ENCODE measurements at regions not wholly inside any gene's neighbourhood (a gene's known extent, or its start where the extent isn't known, plus 50 kb on each side); places are given as distances from the start of the nearest gene placed in this dataset.

DNA sequence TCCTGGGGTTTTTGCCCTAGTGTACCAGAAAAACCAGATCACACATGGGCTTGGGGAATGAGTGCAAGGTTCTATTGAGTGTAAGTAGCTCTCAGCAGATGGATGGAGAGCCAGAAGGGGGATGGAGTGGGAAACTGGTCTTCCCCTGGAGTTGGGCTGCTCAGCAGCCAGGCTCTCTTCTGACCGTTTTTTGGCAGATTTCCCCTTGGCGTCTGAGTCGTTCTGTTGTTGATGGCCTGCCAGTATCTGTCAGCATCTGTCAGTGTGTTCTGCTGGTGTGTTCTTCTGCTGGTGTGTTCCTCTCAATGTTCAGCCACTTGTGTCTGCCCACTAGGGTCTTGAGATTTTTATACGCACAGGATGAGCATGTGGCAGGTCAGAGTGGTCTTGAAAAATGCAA is 633.9 kb upstream of the CPEB2 start:
- Mint-ChIP-seq H3K27ac (no peak overlapping the region), H3K27me3 (no peaks in the 10 kb centered on the region), H3K9me3 (peaks cover 4% of the 10 kb centered on the region), H3K4me3 (no peak overlapping the region), H3K36me3 (ENCODE audit: low read depth) (no peaks in the 10 kb centered on the region), H3K4me1 (no peaks in the 10 kb centered on the region)
- CTCF ChIA-PET = no interaction called here
- intact Hi-C loops (cut with micrococcal nuclease) = no loop called here
- ATAC-seq (ENCODE audit: low read depth) (no peak), DNase-seq (no peak)
- POLR2A ChIA-PET = no interaction called here
- TF ChIP-seq, protein P1, sequence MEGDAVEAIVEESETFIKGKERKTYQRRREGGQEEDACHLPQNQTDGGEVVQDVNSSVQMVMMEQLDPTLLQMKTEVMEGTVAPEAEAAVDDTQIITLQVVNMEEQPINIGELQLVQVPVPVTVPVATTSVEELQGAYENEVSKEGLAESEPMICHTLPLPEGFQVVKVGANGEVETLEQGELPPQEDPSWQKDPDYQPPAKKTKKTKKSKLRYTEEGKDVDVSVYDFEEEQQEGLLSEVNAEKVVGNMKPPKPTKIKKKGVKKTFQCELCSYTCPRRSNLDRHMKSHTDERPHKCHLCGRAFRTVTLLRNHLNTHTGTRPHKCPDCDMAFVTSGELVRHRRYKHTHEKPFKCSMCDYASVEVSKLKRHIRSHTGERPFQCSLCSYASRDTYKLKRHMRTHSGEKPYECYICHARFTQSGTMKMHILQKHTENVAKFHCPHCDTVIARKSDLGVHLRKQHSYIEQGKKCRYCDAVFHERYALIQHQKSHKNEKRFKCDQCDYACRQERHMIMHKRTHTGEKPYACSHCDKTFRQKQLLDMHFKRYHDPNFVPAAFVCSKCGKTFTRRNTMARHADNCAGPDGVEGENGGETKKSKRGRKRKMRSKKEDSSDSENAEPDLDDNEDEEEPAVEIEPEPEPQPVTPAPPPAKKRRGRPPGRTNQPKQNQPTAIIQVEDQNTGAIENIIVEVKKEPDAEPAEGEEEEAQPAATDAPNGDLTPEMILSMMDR (IDR thresholded peaks at IDR 0.05) = no peak

DNA sequence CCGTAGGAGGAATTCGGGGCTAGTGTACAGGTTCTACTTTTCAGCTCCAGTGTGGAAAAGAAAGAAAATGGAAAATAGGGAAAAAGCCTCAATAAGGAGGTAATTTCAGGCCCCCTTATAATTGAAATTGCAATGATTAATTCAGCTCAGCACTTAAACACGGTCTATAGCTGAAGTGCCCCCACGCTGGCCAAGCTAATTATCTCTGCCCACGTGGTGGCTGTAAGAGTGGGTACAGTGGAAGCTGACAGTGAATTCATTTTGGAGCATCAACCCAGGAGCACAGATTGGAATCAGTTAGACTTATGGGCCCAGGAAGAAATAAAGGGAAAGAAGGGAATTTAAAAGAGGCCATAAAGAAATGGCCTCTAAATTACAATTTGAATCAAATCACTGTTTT is 631.1 kb upstream of the CPEB2 start:
- ATAC-seq (ENCODE audit: low read depth) (no peak), DNase-seq (no peak)
- Mint-ChIP-seq H3K9me3 (peaks cover 4% of the 10 kb centered on the region), H3K27ac (no peak overlapping the region), H3K27me3 (peaks cover 3% of the 10 kb centered on the region), H3K36me3 (ENCODE audit: low read depth) (no peaks in the 10 kb centered on the region), H3K4me3 (no peak overlapping the region), H3K4me1 (no peaks in the 10 kb centered on the region)
- intact Hi-C loops (cut with micrococcal nuclease) = no loop called here
- POLR2A ChIA-PET = no interaction called here
- CTCF ChIA-PET = no interaction called here
- TF ChIP-seq, protein P1 (IDR thresholded peaks at IDR 0.05) = no peak

DNA sequence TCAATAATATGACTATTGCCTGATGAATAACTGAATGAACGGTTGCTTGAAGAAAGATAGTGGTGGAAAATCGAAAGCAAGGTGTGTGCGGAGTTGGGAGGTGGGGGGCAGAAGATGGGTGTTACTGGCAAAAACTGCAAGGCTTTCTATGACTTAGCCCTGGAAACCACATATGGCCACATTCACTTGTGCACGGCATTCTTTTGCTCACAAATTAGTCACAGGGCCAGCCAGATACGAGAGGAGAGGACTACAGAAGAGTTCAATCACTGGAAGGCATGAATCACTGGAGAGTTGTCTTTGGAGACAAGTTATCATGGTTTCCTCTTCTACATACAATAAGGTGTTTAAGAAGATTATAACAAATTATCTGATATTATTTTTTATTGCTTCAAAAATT is 626.5 kb upstream of the CPEB2 start:
- ChIA-PET CTCF (no interaction called here), POLR2A (no interaction called here)
- H3K9me3 Mint-ChIP-seq = peaks cover 4% of the 10 kb centered on the region
- H3K36me3 Mint-ChIP-seq (ENCODE audit: low read depth) = no peaks in the 10 kb centered on the region
- H3K4me1 Mint-ChIP-seq = no peaks in the 10 kb centered on the region
- peaks cover 3% of the 10 kb centered on the region for H3K27me3 Mint-ChIP-seq
- ATAC-seq (ENCODE audit: low read depth) (no peak), DNase-seq (no peak)
- H3K4me3 Mint-ChIP-seq = no peak overlapping the region
- intact Hi-C loops (cut with micrococcal nuclease) = no loop called here
- TF ChIP-seq, protein P1 (IDR thresholded peaks at IDR 0.05) = no peak
- no peak overlapping the region for H3K27ac Mint-ChIP-seq

GRCh38 chr4:14379183-14379582 is 623.1 kb upstream of the CPEB2 start:
- H3K9me3 Mint-ChIP-seq = no peaks in the 10 kb centered on the region
- H3K27me3 Mint-ChIP-seq = no peaks in the 10 kb centered on the region
- DNase-seq = no peak
- H3K27ac Mint-ChIP-seq = no peak overlapping the region
- no peaks in the 10 kb centered on the region for H3K36me3 Mint-ChIP-seq (ENCODE audit: low read depth)
- TF ChIP-seq, protein P1 (IDR thresholded peaks at IDR 0.05) = no peak
- no peak for ATAC-seq (ENCODE audit: low read depth)
- POLR2A ChIA-PET = no interaction called here
- CTCF ChIA-PET = no interaction called here
- intact Hi-C loops (cut with micrococcal nuclease) = no loop called here
- H3K4me1 Mint-ChIP-seq = peaks cover 4% of the 10 kb centered on the region
- H3K4me3 Mint-ChIP-seq = no peak overlapping the region

- ChIA-PET CTCF (no interaction called here), POLR2A (no interaction called here)
- DNase-seq = no peak
- H3K27me3 Mint-ChIP-seq = peaks cover 6% of the 10 kb centered on the region
- intact Hi-C loops (cut with micrococcal nuclease) = no loop called here
- TF ChIP-seq, protein P1 (IDR thresholded peaks at IDR 0.05) = no peak
- H3K4me1 Mint-ChIP-seq = peaks cover 4% of the 10 kb centered on the region
- no peaks in the 10 kb centered on the region for H3K9me3 Mint-ChIP-seq
- H3K4me3 Mint-ChIP-seq = no peak overlapping the region
- H3K27ac Mint-ChIP-seq = no peak overlapping the region
- no peaks in the 10 kb centered on the region for H3K36me3 Mint-ChIP-seq (ENCODE audit: low read depth)
- no peak for ATAC-seq (ENCODE audit: low read depth)
Observed at GRCh38 chr4:14383652-14384051, 618.6 kb upstream of the CPEB2 start.

Measured in activated B cell treated with CpG ODN at 0.5 μM for 24 hours (primary cell).